ENCODE measurements at regions not wholly inside any gene's neighbourhood (a gene's known extent, or its start where the extent isn't known, plus 50 kb on each side); places are given as distances from the start of the nearest gene placed in this dataset.

GRCh38 chr3:106748472-106749262 is 628.6 kb upstream of the CCDC54 start:
- DNase-seq (ENCODE audit: low read depth in 2 of 2) = no peak

GRCh38 chr3:106750092-106750491 is 627.1 kb upstream of the CCDC54 start:
- DNase-seq (ENCODE audit: low read depth in 2 of 2) = no peak

- DNase-seq (ENCODE audit: low read depth in 2 of 2) = no peak
Measured at GRCh38 chr3:106755336-106755735, 621.9 kb upstream of the CCDC54 start.

GRCh38 chr3:106756901-106757300 is 620.3 kb upstream of the CCDC54 start:
- no peak for DNase-seq (ENCODE audit: low read depth in 2 of 2)

- no peak for DNase-seq (ENCODE audit: low read depth in 2 of 2)
Measured at GRCh38 chr3:106758459-106758858, 618.8 kb upstream of the CCDC54 start.

- no peak for DNase-seq (ENCODE audit: low read depth in 2 of 2)
Measured at GRCh38 chr3:106759731-106760130, 617.5 kb upstream of the CCDC54 start.

GRCh38 chr3:106765342-106765741 is 611.9 kb upstream of the CCDC54 start:
- no peak for DNase-seq (ENCODE audit: low read depth in 2 of 2)

GRCh38 chr3:106768941-106769480 is 608.2 kb upstream of the CCDC54 start:
- DNase-seq (ENCODE audit: low read depth in 2 of 2) = no peak

- DNase-seq (ENCODE audit: low read depth in 2 of 2) = no peak
Measured at GRCh38 chr3:106773795-106774194, 603.4 kb upstream of the CCDC54 start.

- DNase-seq (ENCODE audit: low read depth in 2 of 2) = no peak
Measured at GRCh38 chr3:106783231-106783630, 594.0 kb upstream of the CCDC54 start.

GRCh38 chr3:106789276-106789675 is 588.0 kb upstream of the CCDC54 start:
- DNase-seq (ENCODE audit: low read depth in 2 of 2) = no peak

- DNase-seq (ENCODE audit: low read depth in 2 of 2) = no peak
Measured at GRCh38 chr3:106792716-106793115, 584.5 kb upstream of the CCDC54 start.

- no peak for DNase-seq (ENCODE audit: low read depth in 2 of 2)
Measured at GRCh38 chr3:106794442-106794841, 582.8 kb upstream of the CCDC54 start.

GRCh38 chr3:106795553-106795952 is 581.7 kb upstream of the CCDC54 start:
- DNase-seq (ENCODE audit: low read depth in 2 of 2) = no peak

- DNase-seq (ENCODE audit: low read depth in 2 of 2) = no peak
Measured at GRCh38 chr3:106797461-106797860, 579.8 kb upstream of the CCDC54 start.

GRCh38 chr3:106805625-106806024 is 571.6 kb upstream of the CCDC54 start:
- no peak for DNase-seq (ENCODE audit: low read depth in 2 of 2)

GRCh38 chr3:106806964-106807363 is 570.3 kb upstream of the CCDC54 start:
- no peak for DNase-seq (ENCODE audit: low read depth in 2 of 2)

- DNase-seq (ENCODE audit: low read depth in 2 of 2) = no peak
Measured at GRCh38 chr3:106809041-106809440, 568.2 kb upstream of the CCDC54 start.

GRCh38 chr3:106809623-106810299 is 567.5 kb upstream of the CCDC54 start:
- no peak for DNase-seq (ENCODE audit: low read depth in 2 of 2)

GRCh38 chr3:106810300-106810875 is 566.9 kb upstream of the CCDC54 start:
- no peak for DNase-seq (ENCODE audit: low read depth in 2 of 2)

GRCh38 chr3:106811376-106811775 is 565.9 kb upstream of the CCDC54 start:
- DNase-seq (ENCODE audit: low read depth in 2 of 2) = no peak

- no peak for DNase-seq (ENCODE audit: low read depth in 2 of 2)
Measured at GRCh38 chr3:106813742-106814141, 563.5 kb upstream of the CCDC54 start.

GRCh38 chr3:106814231-106814630 is 563.0 kb upstream of the CCDC54 start:
- no peak for DNase-seq (ENCODE audit: low read depth in 2 of 2)

All from stimulated activated CD4-positive, alpha-beta T cell treated with anti-CD3 and anti-CD28 coated beads, Interleukin-4, amount 100 ng/mL, for 48 hours (primary cell).